Body of pancreas (tissue), 4 donors: ENCODE measurements at regions not wholly inside any gene's neighbourhood (a gene's known extent, or its start where the extent isn't known, plus 50 kb on each side); places are given as distances from the start of the nearest gene placed in this dataset.

Source experiments
- ATAC-seq: fragments of 150-250 bp; one replicate; pipeline ENCODE4 v1.9.1; 2016
- DNase-seq, 4 donors: peaks; one replicate each; pipeline ENCODE4 v3.0.0-alpha.2; 2019
- H3K27ac ChIP-seq, 4 donors: fragments of 200-600 bp; sonication (generic); 1 replicate in 3 of 4; 2 replicates in 1 of 4; pipeline versions ENCODE4 v1.5.1 to v1.6.1; 2016 to 2019; ENCODE audit warnings: mild to moderate bottlenecking in 1 of 4, mixed read lengths in 1 of 4, moderate library complexity in 1 of 4
- H3K27me3 ChIP-seq, 2 donors: fragments of 200-600 bp; sonication (generic); one replicate each; pipeline ENCODE4 v1.6.0; 2016; ENCODE audit warnings: mild to moderate bottlenecking in 1 of 2
- H3K36me3 ChIP-seq, 2 donors: fragments of 200-600 bp; sonication (generic); replicated peaks in 1 of 2; 2 replicates each; pipeline ENCODE4 v1.5.1; 2016; ENCODE audit warnings: low read depth in 2 of 2; ENCODE audit not compliant: insufficient read depth in 1 of 2
- H3K4me1 ChIP-seq: fragments of 200-600 bp; sonication (generic); one replicate; pipeline ENCODE4 v1.6.0; 2016
- H3K4me3 ChIP-seq, 2 donors: fragments of 200-600 bp; sonication (generic); 1 replicate in 1 of 2; 2 replicates in 1 of 2; pipeline ENCODE4 v1.5.1; 2016 to 2019
- H3K9me3 ChIP-seq, 3 donors: fragments of 200-600 bp; sonication (generic); 1 replicate in 2 of 3; 2 replicates in 1 of 3; pipeline ENCODE4 v1.5.1; 2016
- CTCF ChIP-seq, 7 experiments: fragments of 450-650 bp in 4 of 7; fragments of 200-600 bp in 3 of 7; sonication (generic) in 3 of 7; IDR thresholded peaks; one replicate each; pipeline ENCODE4 v1.5.1; 2016 to 2019; ENCODE audit warnings: antibody characterized with exemption in 7 of 7
- POLR2A ChIP-seq, 3 donors: fragments of 450-650 bp; IDR thresholded peaks; one replicate each; pipeline ENCODE4 v1.6.1; 2016; ENCODE audit warnings: antibody characterized with exemption in 3 of 3, mild to moderate bottlenecking in 2 of 3
- WGBS, 2 donors: methylation state at CpG; one replicate each; pipeline ENCODE4 v1.1.5; 2017; 5-methylcytosine and 5-hydroxymethylcytosine counted together
- intact Hi-C: fragments of 100-400 bp; cut with DNase I; formaldehyde crosslinking; loops from one replicate; pipeline ENCODE4 v1.15.1; 2023

- ATAC-seq (no peak), DNase-seq (no peak)
- intact Hi-C loops: no loop called here
- Histone ChIP-seq H3K36me3 (no peaks in the 10 kb centered on the region), H3K4me1 (no peaks in the 10 kb centered on the region), H3K27me3 (no peaks in the 10 kb centered on the region), H3K9me3 (no peaks in the 10 kb centered on the region), H3K4me3 (no peak overlapping the region), H3K27ac (no peak overlapping the region)
- 68 to 76% methylated on average over 7 of the region's 7 CpGs for WGBS, 2 donors
- TF ChIP-seq CTCF (IDR thresholded peaks at IDR 0.05) (no peak), POLR2A (IDR thresholded peaks at IDR 0.05) (no peak)
Observed at GRCh38 chr10:1854271-1854670, 116.9 kb upstream of the ADARB2 start.

- Histone ChIP-seq H3K27me3 (no peaks in the 10 kb centered on the region), H3K4me3 (no peak overlapping the region), H3K36me3 (no peaks in the 10 kb centered on the region), H3K4me1 (no peaks in the 10 kb centered on the region), H3K9me3 (no peaks in the 10 kb centered on the region), H3K27ac (no peak overlapping the region)
- DNase-seq (no peak), ATAC-seq (no peak)
- TF ChIP-seq CTCF (IDR thresholded peaks at IDR 0.05): no peak
- TF ChIP-seq POLR2A (IDR thresholded peaks at IDR 0.05): no peak
- 76 to 85% methylated on average over 12 of the region's 12 CpGs for WGBS, 2 donors
- intact Hi-C loops: no loop called here
Observed at GRCh38 chr10:1853801-1854200, 116.5 kb upstream of the ADARB2 start.

GRCh38 chr10:1852841-1853240, 115.5 kb upstream of the ADARB2 start:
- Histone ChIP-seq H3K27ac (no peak overlapping the region), H3K9me3 (no peaks in the 10 kb centered on the region), H3K27me3 (no peaks in the 10 kb centered on the region), H3K4me3 (no peak overlapping the region), H3K4me1 (no peaks in the 10 kb centered on the region), H3K36me3 (no peaks in the 10 kb centered on the region)
- intact Hi-C loops: no loop called here
- DNase-seq (no peak), ATAC-seq (no peak)
- TF ChIP-seq POLR2A (IDR thresholded peaks at IDR 0.05): no peak
- TF ChIP-seq CTCF (IDR thresholded peaks at IDR 0.05): no peak
- WGBS, 2 donors: 68 to 73% methylated on average over 6 of the region's 6 CpGs

- Histone ChIP-seq H3K27ac (no peak overlapping the region), H3K9me3 (no peaks in the 10 kb centered on the region), H3K36me3 (no peaks in the 10 kb centered on the region), H3K4me1 (no peaks in the 10 kb centered on the region), H3K27me3 (no peaks in the 10 kb centered on the region), H3K4me3 (no peak overlapping the region)
- intact Hi-C loops: no loop called here
- TF ChIP-seq POLR2A (IDR thresholded peaks at IDR 0.05): no peak
- DNase-seq (no peak), ATAC-seq (no peak)
- 81 to 88% methylated on average over 8 of the region's 8 CpGs for WGBS, 2 donors
Observed at GRCh38 chr10:1851762-1852161, 114.4 kb upstream of the ADARB2 start.

GRCh38 chr10:1850971-1851527, 113.7 kb upstream of the ADARB2 start:
- DNase-seq: no peak
- intact Hi-C loops: no loop called here
- no peak for ATAC-seq
- Histone ChIP-seq H3K9me3 (no peaks in the 10 kb centered on the region), H3K27me3 (no peaks in the 10 kb centered on the region), H3K36me3 (no peaks in the 10 kb centered on the region), H3K4me3 (no peak overlapping the region), H3K4me1 (no peaks in the 10 kb centered on the region), H3K27ac (no peak overlapping the region)
- 69 to 74% methylated on average over 6 of the region's 6 CpGs for WGBS, 2 donors
- TF ChIP-seq POLR2A (IDR thresholded peaks at IDR 0.05): no peak
- no peak for TF ChIP-seq CTCF (IDR thresholded peaks at IDR 0.05)
